ENCODE measurements at regions not wholly inside any gene's neighbourhood (a gene's known extent, or its start where the extent isn't known, plus 50 kb on each side); places are given as distances from the start of the nearest gene placed in this dataset.

DNA sequence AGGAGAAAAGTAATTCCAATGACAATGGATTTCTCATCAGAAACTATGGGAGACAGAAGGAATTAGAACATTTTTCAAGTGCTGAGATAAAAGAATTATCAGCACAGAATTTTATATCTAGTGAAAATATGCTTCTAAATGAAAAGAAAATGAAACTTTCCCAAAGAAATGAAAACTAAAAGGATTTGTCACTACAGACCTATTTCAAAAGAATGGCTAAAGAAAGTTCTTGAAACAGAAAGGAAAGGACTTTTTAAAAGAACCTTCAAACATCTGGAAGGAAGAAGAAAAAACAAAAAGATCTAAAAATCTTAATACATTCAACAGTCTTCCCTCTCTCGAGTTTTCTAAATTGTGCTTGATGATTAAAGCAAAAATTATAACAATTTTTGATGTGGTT, 255.4 kb downstream of the FAM76B start:
- Histone ChIP-seq H3K4me1 (replicated peaks in 1 of 4; ENCODE audit: control insufficient read depth in 3 of 4, insufficient read depth in 4 of 4, low read length in 3 of 4) (no peaks in the 10 kb centered on the region), H4K91ac (replicated peaks; ENCODE audit: insufficient read length, low read length) (no peak overlapping the region), H3K36me3 (ENCODE audit: control insufficient read depth in 2 of 4, insufficient read depth in 4 of 4, low read length in 3 of 4) (no peaks in the 10 kb centered on the region), H3K14ac (ENCODE audit: insufficient read length) (no peak overlapping the region), H2AFZ (ENCODE audit: low read length) (no peak overlapping the region), H3K4me2 (ENCODE audit: insufficient read depth in 1 of 2, low read depth in 2 of 2, low read length in 2 of 2) (no peak overlapping the region), H3K9me3 (ENCODE audit: insufficient read depth in 2 of 2, low read depth in 1 of 2, low read length in 1 of 2) (no peaks in the 10 kb centered on the region), H3K9ac (replicated peaks in 1 of 4; ENCODE audit: extremely low read depth in 1 of 4, low read depth in 3 of 4, low read length in 3 of 4) (no peak overlapping the region), H3K18ac (ENCODE audit: extremely low read depth, low read length) (no peak overlapping the region), H3K56ac (replicated peaks; ENCODE audit: insufficient read length, low read depth, low read length) (no peak overlapping the region), H3K79me1 (ENCODE audit: low read depth, low read length) (no peaks in the 10 kb centered on the region), H2BK15ac (ENCODE audit: low read length) (no peak overlapping the region), H3K4me3 (ENCODE audit: extremely low read depth in 1 of 4, insufficient read depth in 2 of 4, low read depth in 3 of 4, low read length in 4 of 4) (no peak overlapping the region), H3K23me2 (ENCODE audit: low read depth, low read length) (no peaks in the 10 kb centered on the region), H3K27ac (ENCODE audit: low read depth, low read length) (no peak overlapping the region), H4K20me1 (replicated peaks in 1 of 2; ENCODE audit: control insufficient read depth in 1 of 2, insufficient read depth in 2 of 2, low read length in 2 of 2) (no peaks in the 10 kb centered on the region), H2BK12ac (ENCODE audit: low read depth, low read length) (no peak overlapping the region), H4K8ac (ENCODE audit: extremely low read depth, insufficient read depth, low read length) (no peak overlapping the region), H2AK5ac (ENCODE audit: low read depth, low read length) (no peak overlapping the region), H2BK5ac (ENCODE audit: low read depth, low read length) (no peak overlapping the region), H3K4ac (replicated peaks; ENCODE audit: insufficient read length, low read depth, low read length) (no peak overlapping the region), H3K27me3 (replicated peaks in 1 of 4; ENCODE audit: control insufficient read depth in 3 of 4, extremely low read depth in 1 of 4, insufficient read depth in 3 of 4, low read length in 3 of 4) (no peaks in the 10 kb centered on the region), H2BK20ac (ENCODE audit: low read length) (no peak overlapping the region), H4K5ac (ENCODE audit: insufficient read length, low read depth, low read length) (no peak overlapping the region), H3K23ac (ENCODE audit: insufficient read length) (no peak overlapping the region), H3K79me2 (ENCODE audit: control insufficient read depth in 1 of 2, insufficient read depth in 2 of 2, low read length in 2 of 2) (no peaks in the 10 kb centered on the region), H2BK120ac (replicated peaks; ENCODE audit: low read depth, low read length) (no peak overlapping the region)
- WGBS, 2 experiments (ENCODE audit: extremely low coverage in 1 of 2, insufficient coverage in 1 of 2, insufficient read length in 1 of 2, insufficient replicate concordance in 2 of 2, low coverage in 1 of 2, low lambda C conversion rate in 2 of 2, missing lambda C conversion rate in 1 of 2) = 89% methylated on average over 1 of the region's 1 CpG; no CpG with 5 or more reads in 1 of the 2 experiments
- ChIA-PET CTCF (ENCODE audit: partially characterized antibody) (no interaction called here), POLR2A (ENCODE audit: partially characterized antibody) (no interaction called here)
- FAIRE-seq = no peak
- no peak for TF ChIP-seq PHF8 (conservative IDR thresholded peaks at IDR 0.05; ENCODE audit: low read depth, low read length)
- no peak for TF ChIP-seq KDM5A (IDR thresholded peaks at IDR 0.05; ENCODE audit: low read length)
- no peak for TF ChIP-seq SIX5 (IDR thresholded peaks at IDR 0.05; ENCODE audit: low read depth, low read length)
- TF ChIP-seq HDAC2 (IDR thresholded peaks at IDR 0.05; ENCODE audit: borderline replicate concordance in 1 of 2, low read depth in 2 of 2, low read length in 2 of 2) = no peak
- TF ChIP-seq, protein P1, sequence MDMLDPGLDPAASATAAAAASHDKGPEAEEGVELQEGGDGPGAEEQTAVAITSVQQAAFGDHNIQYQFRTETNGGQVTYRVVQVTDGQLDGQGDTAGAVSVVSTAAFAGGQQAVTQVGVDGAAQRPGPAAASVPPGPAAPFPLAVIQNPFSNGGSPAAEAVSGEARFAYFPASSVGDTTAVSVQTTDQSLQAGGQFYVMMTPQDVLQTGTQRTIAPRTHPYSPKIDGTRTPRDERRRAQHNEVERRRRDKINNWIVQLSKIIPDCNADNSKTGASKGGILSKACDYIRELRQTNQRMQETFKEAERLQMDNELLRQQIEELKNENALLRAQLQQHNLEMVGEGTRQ (IDR thresholded peaks at IDR 0.05; ENCODE audit: low read length) = no peak
- TF ChIP-seq SP2 (IDR thresholded peaks at IDR 0.05; ENCODE audit: low read length) = no peak
- DNase-seq (ENCODE audit: low read depth in 1 of 2, low spot score in 2 of 2) = no peak
